Activated naive CD4-positive, alpha-beta T cell treated with anti-CD3 and anti-CD28 coated beads, Interleukin-2, amount 50 U/mL, for 16 hours (primary cell): ENCODE measurements at regions not wholly inside any gene's neighbourhood (a gene's known extent, or its start where the extent isn't known, plus 50 kb on each side); places are given as distances from the start of the nearest gene placed in this dataset.

Experiments used
- DNase-seq: peaks from one replicate; pipeline ENCODE4 v3.0.0-alpha.2; 2020

DNA sequence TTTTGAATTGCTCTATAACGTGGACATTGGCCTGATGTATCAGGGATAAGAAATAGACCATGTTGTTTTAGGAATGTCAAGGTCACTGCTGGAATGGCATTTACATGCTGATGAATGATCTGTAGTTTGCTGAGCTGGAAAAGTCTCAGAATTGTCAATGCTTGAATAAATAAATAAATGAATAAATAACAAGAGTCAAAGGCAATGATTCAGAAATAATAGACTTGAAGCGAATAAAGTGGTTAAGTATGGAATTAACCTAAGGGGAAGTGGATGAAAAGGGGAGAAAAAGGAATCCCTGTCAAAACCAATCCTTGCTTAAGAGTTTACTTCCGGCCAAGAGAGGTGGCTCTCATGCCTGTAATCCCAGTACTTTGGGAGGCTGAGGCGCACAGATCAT, 1620.0 kb downstream of the SUCLG1 start:
- DNase-seq = no peak

DNA sequence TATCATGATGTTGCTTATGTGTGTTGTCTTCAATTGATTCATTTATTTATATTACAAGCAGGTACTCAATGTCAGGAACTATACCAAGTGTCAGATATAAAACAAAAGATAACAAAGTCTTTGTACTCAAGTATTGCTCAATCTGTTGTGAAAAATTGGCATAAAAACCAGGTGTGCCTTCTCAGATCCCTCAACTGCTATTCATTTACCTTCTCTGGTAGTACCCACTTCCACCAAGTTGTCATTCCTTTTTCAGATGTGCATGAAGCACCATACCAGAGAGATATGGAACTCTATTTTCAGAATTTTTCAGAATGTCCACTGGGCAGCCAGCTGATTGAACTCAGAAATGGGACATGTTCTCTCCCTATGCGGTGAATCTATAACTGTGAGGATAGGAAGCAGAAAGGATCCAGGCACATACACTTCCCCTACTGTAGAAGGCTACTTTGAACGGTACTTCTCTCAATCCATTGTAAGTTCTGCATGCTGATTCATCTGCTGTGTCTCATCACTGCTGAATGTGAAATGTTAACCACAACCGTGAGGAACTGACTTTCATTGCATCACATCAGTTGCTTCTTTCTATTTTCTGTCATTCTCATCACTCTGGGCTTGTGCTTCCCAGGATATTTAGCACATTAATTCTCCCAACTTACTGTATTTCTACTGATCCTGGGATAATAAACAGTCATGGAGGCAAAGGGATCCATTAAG, 1621.3 kb downstream of the SUCLG1 start:
- no peak for DNase-seq

DNA sequence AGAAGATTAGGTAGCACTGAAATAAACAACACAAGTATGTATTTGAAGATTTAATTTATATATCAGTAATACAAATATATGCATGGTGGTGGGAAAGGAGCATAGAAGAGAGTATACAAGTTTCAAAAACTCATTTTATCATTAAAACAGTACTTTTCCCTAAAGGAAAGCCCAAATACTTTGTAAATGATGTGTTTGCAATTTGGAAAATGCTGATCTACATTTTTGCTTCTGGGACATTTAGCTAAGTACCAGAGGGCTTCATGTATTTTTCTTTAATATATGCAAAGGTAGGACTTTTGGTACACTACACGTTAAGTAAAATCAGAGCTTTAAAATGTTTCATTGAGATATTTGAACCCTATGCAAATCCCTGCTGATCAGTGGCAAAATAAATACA, 1624.2 kb downstream of the SUCLG1 start:
- no peak for DNase-seq

DNA sequence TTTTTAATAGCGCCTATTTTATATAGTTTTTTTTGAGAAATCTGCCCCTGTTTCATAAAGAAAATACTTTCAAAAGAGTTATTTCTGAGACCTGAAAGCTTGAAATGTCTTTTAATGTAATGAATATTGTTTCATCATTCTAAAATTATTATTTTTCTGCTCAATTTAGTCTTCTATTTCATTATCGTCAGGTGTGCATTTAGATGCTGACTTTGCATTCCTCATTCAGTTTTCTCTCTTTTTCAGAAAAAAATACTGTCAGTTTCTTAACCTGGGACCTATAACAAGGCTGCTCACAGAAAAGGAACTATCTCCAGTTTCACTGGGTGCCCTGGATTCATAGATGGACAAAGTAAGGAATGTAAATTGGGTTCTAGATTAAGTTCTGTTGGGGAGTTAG, 1631.7 kb downstream of the SUCLG1 start:
- no peak for DNase-seq

DNA sequence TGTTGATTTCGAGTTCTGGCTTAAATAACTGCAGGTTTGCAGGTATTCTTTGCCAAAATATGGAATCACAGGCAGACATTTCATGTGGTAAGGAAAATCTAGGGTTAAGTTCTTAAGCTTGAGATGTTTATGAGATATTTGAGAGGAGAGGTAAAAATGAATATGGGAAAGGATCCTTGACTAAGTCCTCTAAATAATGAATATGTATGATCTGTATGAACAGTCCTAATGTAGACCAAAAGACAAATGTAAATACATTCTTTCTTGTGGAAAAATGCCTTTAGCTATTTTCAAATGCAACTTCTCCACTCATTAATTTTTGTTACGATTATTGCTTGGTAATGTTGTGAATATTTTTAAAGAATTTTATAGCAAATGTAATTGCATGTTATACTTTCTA, 1632.6 kb downstream of the SUCLG1 start:
- no peak for DNase-seq

DNA sequence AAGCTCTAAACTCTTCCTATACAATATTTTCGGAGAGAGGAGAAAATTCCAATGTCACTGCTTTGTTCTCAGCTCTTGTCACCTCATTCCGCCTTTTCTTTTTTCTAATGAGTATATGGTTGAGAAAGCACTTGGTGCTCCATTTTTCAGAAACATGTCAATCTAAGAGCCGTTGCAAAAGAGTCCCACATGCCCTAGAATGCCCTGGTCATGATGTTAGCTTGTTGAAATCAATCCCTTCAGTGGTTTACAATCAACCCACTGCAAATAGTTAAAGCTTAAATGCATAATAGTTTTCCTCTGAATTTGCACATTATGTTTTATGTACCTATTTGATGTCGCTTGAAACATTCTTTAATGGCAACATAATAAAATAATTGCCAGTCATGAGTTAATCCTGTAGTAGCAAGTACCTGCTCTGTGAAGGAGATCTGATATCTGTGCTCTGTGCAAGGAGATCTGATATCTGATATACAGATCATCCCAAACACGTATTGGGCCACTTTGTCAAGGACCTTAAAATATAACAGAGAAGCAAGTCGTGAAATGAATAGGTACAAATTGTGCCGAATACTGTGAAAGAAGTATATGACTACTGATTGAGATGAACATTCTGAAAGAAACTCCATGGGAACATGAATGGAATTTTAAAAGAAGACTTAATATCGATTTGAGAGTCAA, 1633.5 kb downstream of the SUCLG1 start:
- DNase-seq = no peak

DNA sequence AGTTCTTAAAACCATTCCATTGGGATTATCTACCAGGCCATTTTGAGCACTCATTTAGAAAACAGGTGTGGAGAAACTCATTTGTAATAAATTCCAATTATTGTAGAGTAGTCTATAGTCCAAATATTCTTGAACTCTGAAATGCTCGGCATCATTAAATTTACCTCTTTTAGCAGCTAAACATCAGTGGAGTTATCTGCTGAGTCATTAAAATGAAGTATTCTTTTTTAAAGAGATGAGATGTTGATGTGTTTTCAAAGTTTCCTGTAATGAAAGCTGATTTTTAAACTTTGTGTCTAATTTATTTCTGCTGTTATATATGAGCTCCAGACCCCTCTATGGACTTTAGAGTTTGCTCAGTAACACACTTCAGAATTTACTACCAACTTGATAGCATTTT, 1635.2 kb downstream of the SUCLG1 start:
- no peak for DNase-seq

DNA sequence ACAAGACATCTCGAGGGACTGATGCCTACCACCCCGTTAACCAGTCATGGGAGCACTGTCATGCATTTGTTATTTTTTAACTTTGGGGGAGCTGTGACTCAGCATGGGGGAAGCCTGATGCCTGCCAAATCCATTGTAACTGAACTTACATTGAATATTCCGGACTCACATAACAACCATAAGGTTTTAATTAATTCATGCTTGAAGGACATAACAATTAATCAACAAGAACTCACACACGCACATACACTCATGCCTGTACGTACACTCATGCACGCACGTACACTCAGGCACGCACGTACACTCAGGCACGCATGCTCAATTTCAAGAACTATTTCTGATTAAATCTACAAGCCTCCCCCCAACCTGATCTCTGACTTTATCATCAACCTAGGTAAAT, 1639.1 kb downstream of the SUCLG1 start:
- no peak for DNase-seq

DNA sequence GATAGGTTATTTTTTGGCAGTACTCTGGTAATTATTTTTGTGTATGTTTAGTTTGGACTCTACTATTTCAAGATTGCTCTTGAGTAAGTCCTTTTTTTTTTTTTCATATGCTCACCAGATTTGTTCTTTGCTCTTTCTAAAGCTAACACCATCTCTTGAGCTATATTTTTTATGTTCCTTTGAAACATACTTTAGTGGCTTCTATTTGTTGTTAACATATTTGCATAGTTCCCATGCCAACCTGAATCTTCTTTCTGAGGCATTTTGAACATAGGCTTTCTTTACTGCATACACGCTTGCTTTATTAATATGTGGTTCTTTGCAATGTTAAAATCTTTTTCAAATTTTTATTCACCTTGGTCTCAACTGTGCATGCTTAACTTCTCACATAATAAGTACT, 1644.9 kb downstream of the SUCLG1 start:
- DNase-seq = no peak

DNA sequence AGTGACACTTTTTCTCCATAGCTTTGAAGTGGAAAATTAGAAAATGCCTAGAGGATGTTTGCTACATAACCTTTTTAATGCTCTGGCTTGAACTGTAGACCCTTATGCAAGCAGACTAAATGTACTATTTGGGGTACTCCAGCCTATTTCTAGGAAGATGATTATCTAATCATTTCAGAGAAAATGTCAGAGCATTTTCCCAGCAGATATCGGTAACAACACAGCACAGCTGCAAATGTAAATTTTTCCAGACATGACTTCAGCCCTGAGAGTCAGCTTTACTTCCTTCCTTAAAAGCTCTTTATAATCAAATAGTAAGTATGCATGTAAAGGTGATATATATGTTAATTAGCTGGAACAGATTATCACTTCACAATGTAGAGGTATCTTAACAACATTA, 1647.1 kb downstream of the SUCLG1 start:
- DNase-seq = no peak

DNA sequence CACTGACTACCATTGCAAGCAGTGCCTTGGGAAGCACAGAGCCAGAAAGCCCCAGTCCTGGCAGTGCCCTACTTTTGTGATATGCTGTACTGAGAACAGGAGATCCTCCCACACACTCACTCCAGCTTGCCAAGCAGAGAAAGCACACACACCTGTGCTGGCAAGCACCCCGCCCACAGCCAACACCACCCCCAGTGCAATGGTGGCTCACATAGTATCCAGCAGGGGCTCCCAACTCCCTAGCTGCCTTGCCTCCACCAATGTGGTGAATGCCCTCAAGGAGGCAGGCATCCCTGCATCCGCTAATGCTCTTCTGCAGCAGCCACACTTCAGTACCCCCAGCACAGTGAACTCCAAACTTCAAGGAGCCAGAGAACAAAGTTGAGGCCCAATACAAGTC, 1655.8 kb downstream of the SUCLG1 start:
- no peak for DNase-seq

DNA sequence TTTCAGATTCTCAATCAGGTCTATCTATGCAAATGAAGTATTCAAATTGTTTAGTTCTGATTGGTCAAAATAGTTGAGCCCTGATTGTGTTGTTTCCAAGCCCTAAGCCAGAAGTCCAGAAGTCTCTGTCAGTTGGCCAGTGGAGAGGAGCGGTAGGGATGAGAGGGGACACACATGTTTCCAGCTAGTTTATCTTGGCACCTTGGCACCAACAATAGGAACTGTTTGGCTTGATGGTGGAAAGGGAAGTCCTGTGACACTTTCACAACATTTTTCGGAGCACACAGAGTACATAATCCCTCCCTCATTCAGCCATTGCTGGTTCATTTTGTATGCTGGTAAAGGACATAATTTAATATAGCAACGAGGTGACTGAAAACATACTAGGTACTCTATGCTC, 1661.6 kb downstream of the SUCLG1 start:
- no peak for DNase-seq

DNA sequence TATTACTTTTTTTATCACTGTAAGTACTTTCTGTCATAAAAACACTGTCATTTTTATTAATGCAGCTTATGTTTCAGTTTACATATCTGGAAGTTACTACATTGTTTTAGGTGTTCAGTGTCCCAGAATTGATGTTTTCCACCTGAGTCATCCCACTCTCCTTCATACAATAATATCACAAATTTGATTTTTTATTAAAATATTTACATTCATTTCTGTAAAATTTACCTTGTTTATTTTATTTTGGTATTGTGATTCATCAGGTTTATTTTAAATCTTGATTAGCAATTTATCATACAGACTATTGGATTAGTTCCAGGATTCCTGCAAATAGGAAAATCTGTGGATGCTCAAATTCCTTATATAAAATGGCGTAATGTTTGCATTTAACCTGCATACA, 1662.9 kb downstream of the SUCLG1 start:
- DNase-seq = no peak

DNA sequence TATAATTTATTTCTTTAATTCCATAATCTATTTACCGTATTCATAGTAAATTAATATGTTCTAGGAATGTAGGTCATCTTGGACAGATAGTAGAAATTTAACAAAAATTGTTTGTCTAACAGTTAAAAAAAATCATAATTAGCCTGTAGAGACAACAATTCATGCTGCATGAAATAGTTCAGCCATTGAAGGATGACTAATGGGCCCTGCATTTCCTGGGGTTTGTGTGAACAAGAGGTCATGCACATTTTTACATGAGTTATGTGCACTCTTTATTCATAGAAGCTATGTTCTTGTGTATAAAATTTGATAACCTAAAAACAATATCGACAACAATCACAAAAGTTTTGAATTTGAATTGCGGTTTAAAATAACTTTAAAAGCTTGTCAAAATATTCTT, 1663.6 kb downstream of the SUCLG1 start:
- DNase-seq = no peak

DNA sequence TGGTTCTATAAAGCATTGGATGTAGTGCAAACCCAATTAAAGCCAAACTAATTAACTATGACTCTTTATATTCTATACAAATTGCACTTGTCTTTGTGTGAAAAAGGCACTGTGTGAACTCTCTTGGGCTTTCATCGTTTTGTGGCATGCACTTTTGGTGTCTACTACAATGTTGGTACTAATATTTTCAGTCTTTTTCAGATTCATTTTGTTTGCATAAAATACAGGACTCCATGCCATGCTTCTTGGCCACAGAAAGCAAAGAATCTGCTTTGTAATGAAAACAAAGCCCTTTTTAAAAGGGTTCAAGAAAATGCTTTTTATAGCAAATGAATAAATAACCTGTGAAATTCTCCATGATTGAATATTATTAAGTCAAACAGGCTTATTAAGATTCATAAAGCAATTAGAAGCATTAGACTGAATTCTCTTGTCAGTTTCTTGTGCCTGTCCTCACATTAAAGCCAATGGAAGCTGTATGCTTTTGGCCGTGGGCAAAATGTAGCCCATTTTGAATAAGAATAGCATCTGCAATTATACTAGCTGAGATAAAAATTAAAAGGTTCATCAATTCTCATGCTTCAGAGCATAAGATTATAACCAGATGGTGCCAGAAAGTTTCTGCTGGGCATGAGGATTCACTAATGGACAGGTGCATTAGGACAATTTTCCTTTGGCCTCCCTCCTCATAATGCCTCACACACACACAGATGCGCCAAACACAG, 1665.2 kb downstream of the SUCLG1 start:
- DNase-seq = no peak

DNA sequence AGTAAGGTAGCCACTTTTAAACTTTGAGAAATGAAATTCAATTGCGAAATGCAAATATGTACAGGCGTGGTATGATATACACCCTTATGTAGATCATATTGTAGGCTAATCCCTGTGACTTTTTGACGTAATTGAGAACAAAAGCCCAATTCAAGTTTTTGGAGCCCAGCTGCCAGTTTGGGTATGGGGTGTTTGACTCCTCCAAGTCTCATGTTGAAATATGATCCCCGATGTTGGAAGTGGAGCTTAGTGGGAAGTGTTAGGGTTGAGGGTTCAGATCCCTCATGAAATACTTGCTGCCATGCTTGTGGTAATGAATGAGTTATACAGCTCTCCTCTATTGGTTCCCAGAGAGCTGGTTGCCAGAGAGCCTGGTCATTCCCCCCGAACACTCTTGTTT, 1666.8 kb downstream of the SUCLG1 start:
- no peak for DNase-seq

DNA sequence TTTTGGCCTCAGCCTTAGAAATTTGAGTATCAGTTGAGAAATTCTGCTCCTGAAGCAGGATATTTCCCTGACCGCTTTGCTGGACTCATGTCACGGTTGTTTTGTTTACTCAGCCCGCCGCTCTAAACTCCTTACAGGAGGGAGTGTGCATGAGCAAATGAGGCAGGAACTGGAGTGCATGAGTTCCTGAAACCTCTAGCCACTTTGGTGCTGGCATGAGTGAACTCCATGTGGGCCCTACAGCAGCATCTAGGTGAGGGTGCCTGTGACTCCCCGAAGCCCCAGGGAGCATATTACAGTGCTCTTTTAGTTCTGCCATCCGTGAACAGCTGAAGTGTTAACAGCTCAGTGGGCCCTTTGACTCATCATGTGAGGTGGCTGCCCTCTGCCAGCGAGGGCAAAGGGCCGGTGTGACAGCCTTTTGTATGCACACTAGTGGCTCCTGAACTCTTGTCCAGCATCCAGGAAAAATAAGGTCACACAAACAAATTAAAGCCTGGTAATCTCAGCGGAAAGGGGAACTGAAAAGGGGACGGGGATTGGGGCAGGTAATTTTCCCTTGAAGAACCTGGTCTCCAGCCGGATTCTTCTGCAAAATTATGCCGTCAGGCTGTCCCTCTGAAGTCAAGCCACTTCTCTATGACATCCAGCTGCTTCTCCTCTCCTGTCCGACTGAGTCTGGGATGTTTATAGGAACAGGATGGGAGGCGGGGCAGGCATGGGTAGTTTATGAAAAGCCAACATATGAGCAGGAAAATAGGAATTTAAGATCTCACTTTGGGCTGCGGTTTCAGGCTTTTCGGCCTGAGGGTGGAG, 1668.7 kb downstream of the SUCLG1 start:
- no peak for DNase-seq

DNA sequence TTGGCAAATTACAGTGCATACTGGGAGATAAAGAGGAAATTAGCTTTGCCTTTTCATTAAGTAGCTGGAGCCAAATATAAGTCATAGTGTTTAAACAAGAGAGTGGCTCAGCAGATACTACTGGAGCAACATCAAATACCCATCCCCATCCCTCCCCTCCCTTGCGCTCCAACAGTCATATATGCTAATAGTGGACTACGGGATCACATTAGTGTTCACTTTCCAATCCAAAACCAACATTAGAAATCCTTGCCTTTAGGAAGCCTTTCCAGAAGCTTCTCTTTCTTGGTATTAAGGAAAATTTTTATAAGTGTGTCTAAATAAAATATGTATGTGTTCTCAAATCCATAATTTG, 1669.3 kb downstream of the SUCLG1 start:
- no peak for DNase-seq

DNA sequence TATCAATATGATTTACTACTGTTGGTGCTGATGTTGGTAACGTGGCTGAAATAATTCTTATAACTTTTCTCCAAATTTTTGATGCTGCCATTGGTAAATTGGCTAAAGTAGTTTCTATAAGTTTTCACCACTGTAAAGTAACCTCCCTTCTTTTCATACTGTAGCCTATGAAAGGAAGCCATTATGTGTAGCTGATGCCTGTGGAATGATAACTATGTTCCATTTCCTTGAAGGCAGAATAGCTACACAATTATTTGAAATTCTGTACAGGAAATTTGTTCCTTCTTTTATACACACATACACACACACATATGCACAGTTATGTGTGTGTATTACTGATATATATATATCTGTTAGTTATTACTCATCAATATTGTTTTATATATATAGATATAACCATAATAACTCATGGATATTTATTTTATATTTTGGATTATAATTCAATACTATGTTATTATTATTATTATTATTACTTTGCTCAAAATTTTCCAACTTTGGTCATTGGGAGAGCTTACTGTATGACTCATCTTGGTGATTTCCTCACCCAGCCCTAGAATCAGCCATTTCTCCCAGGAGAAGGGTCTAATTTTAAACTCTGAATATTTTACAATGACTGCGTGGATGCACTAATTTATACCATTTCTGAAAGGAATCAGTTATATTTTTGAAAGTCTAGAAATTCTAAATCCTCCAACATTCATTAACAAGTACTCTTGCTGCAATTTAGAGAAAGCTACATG, 1677.7 kb downstream of the SUCLG1 start:
- no peak for DNase-seq

DNA sequence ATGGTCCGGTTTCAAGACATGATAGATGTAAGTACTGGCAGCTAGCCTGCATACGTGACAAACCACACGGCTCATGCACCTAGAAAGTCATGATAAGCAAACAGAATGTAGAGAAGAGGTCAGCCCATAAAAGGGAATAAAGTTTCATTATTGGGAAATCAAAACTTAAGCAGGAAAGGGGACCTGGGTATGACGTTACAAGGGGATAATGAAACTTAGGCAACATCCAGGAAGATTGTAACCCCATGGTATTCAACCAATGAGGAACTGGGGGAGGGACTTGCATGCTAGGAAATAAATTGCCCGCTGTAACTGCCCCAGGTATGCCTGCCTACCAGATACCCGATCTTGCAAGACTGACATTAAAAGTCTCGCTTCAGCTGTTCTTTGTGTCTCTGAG, 1679.0 kb downstream of the SUCLG1 start:
- DNase-seq = no peak

DNA sequence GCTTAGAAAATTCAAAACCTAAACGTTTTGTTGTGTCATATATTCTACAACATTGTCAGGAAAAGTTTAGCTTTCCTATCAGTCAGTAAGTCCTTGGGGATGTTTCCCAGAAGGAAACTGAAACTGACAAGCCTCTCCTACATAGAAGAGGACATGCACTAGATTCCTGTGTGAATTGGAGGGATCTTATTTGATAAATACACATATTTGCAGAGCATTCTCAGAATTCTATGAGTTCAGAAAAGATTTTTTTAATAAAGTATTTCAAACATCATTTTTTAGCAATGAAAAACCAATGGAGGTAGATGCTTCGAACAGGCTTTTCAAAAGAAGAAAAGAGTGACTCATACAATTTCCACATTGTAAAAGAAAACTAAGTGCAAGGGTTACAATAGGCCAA, 1706.7 kb downstream of the SUCLG1 start:
- DNase-seq = no peak

DNA sequence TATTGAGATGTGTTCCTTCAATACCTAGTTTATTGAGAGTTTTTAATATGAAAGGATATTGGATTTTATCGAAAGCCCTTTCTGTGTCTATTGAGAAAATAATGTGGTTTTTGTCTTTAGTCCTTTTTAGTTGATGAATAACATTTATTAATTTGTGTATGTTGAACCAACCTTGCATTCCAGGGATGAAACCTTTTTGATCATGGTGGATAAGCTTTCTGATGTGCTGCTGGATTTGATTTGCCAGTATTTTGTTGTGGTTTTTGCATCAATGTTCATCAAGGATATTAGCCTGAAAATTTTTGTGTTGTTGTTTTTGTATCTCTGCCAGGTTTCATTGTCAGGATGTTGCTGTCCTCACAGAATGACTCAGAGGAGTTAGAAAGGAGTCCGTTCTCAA, 1710.4 kb downstream of the SUCLG1 start:
- DNase-seq = no peak

DNA sequence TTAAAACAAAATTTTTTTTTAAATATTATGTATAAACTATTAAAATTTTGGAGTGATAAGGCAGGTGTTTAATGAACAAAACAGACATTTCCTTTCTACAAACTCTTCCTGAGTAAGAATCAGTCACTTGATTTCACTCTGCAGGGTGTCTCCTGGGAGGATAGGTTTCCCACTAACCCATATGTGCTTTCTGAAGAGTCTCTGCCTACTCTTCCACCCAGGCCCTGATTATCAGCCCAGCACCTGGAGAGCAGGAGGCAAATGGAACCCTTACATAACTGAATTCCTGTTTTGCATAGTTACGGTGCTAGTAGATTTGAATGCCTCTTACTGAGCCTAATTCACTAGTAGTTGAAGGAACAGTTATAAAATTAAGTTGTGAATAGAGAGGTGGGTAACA, 1718.6 kb downstream of the SUCLG1 start:
- DNase-seq = no peak
